AG20443 (cell line): ENCODE measurements at regions not wholly inside any gene's neighbourhood (a gene's known extent, or its start where the extent isn't known, plus 50 kb on each side); places are given as distances from the start of the nearest gene placed in this dataset.
"Not testable (repeated sequence)": the region's sequence is repeated elsewhere in the genome, so short reads cannot be mapped to it uniquely, and the experiment has no call there.

Source experiments
- DNase-seq: peaks from one replicate; pipeline ENCODE4 v3.0.0; 2012; ENCODE audit warnings: low spot score, mixed read lengths

GRCh38 chr5:32928761-32929160 is 217.6 kb downstream of the NPR3 start:
- peak; percentile 19 for DNase-seq

- DNase-seq = not testable (repeated sequence)
These were observed 220.3 kb downstream of the NPR3 start for GRCh38 chr5:32931438-32931837.

- no peak for DNase-seq
These were observed 221.3 kb downstream of the NPR3 start for GRCh38 chr5:32932241-32932935.

- DNase-seq = no peak
These were observed 222.6 kb downstream of the NPR3 start for GRCh38 chr5:32933692-32934091.

- no peak for DNase-seq
These were observed 223.4 kb downstream of the NPR3 start for GRCh38 chr5:32934529-32934928.

GRCh38 chr5:32935283-32935682 is 224.2 kb downstream of the NPR3 start:
- no peak for DNase-seq

- no peak for DNase-seq
These were observed 225.2 kb downstream of the NPR3 start for GRCh38 chr5:32936329-32936728.

GRCh38 chr5:32942225-32942989 is 231.3 kb downstream of the NPR3 start:
- DNase-seq = no peak

GRCh38 chr5:32949286-32949970 is 238.3 kb downstream of the NPR3 start:
- no peak for DNase-seq

- no peak for DNase-seq
These were observed 239.9 kb downstream of the NPR3 start for GRCh38 chr5:32951003-32951402.

- no peak for DNase-seq
These were observed 240.8 kb downstream of the NPR3 start for GRCh38 chr5:32951878-32952277.

GRCh38 chr5:32952421-32952820 is 241.3 kb downstream of the NPR3 start:
- DNase-seq = not testable (repeated sequence)

- no peak for DNase-seq
These were observed 242.6 kb downstream of the NPR3 start for GRCh38 chr5:32953694-32954093.

- DNase-seq = no peak
These were observed 244.7 kb downstream of the NPR3 start for GRCh38 chr5:32955814-32956213.

GRCh38 chr5:32960340-32961058 is 249.4 kb downstream of the NPR3 start:
- DNase-seq = peak; percentile 26

- peak; percentile 16 for DNase-seq
These were observed 249.9 kb downstream of the NPR3 start for GRCh38 chr5:32961059-32961415.

- DNase-seq = peak; percentile 16
These were observed 253.1 kb downstream of the NPR3 start for GRCh38 chr5:32964261-32964660.

GRCh38 chr5:32973646-32974045 is 262.5 kb downstream of the NPR3 start:
- DNase-seq = no peak

GRCh38 chr5:32975656-32976375 is 264.7 kb downstream of the NPR3 start:
- DNase-seq = no peak

- DNase-seq = no peak
These were observed 269.9 kb downstream of the NPR3 start for GRCh38 chr5:32981061-32981460.

GRCh38 chr5:32984851-32985610 is 273.9 kb downstream of the NPR3 start:
- peak; percentile 15 for DNase-seq
